C4-2B (cell line): ENCODE measurements at regions not wholly inside any gene's neighbourhood (a gene's known extent, or its start where the extent isn't known, plus 50 kb on each side); places are given as distances from the start of the nearest gene placed in this dataset.

ENCODE experiments used
- H3K27ac ChIP-seq: fragments of 450-650 bp; 2 replicates; pipeline ENCODE4 v1.5.1; 2017
- CTCF ChIP-seq: fragments of 450-650 bp; conservative IDR thresholded peaks from 2 replicates; pipeline ENCODE4 v1.5.1; 2017; ENCODE audit warnings: mild to moderate bottlenecking
- ZFX ChIP-seq: fragments of 450-650 bp; IDR thresholded peaks from 2 replicates; pipeline ENCODE4 v1.6.1; 2017

GRCh38 chr18:34978533-34978893, 62.7 kb upstream of the MAPRE2 start:
- no peak overlapping the region for H3K27ac ChIP-seq
- no peak for TF ChIP-seq ZFX

DNA sequence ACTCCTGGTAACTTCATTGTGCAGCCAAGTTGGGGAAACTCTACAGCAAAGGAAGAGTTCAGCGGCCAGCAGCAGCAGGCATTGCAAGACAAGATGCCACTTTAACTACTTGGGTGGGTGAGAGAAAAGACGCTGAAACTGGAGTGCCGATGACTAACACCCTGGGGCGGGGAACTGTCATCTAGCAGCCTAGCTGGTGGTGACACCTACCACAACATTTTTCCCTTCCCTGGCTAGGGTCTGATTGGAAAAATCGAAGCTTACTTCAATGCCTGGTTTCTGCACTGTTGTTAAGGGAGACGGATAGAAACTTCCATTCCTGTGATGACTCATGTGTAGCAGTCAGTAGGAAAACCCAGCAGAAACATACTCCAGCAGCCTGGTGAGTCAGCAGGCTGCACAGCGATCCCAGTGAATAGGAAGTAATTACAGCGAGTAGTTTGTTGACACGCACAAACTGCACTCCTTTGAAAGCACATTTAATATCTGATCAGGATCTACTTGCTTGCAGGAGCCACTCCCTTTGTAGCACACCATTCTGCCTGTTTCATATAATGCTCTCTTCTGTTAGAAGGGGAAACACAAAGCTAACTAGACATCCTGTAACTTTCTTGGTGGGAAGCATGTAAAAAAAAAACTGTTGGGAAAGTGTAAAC, 62.1 kb upstream of the MAPRE2 start:
- TF ChIP-seq CTCF (no peak), ZFX (no peak)
- peak overlapping the region; percentile 31; the same call in 1 of the 2 replicates for H3K27ac ChIP-seq

DNA sequence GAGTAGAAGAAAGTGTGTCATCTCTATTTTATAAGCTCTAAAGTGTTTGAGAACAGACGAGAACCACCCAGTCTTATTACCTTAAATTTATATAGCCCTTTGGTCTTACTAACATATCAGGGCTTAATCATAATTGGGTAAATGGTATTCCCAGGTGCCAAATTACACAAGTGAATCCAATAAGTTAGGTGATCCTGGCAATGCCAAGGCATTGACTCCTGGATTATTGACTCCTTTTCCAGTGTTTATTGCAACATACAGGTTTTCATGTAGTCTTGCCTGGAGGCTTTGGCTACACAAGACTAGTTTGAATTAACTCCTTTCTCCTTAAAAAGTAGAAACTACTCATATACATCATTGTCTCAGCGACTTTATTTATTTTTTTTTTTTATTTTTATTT, 59.7 kb upstream of the MAPRE2 start:
- TF ChIP-seq CTCF: no peak
- no peak for TF ChIP-seq ZFX
- H3K27ac ChIP-seq: no peak overlapping the region

GRCh38 chr18:34985963-34986362, 55.2 kb upstream of the MAPRE2 start:
- H3K27ac ChIP-seq: no peak overlapping the region
- TF ChIP-seq CTCF (no peak), ZFX (no peak)

DNA sequence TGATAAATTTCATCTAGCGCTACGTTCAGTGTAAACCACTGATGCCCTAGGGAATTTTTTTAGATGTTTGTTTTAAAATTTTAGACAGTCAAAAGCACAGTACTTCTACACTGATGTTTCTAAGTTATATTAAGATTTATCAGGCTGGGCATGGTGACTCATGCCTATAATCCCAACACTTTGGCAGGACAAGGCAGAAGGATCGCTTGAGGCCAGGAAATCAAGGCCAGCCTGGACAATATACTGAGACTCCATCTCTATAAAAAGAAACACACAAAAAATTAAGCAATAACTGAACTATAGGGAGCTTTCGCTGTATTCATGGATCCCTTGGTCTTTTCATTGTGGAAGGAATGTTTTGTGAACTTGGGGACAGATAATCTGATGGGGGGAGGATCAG, 50.6 kb upstream of the MAPRE2 start:
- TF ChIP-seq ZFX (no peak), CTCF (no peak)

DNA sequence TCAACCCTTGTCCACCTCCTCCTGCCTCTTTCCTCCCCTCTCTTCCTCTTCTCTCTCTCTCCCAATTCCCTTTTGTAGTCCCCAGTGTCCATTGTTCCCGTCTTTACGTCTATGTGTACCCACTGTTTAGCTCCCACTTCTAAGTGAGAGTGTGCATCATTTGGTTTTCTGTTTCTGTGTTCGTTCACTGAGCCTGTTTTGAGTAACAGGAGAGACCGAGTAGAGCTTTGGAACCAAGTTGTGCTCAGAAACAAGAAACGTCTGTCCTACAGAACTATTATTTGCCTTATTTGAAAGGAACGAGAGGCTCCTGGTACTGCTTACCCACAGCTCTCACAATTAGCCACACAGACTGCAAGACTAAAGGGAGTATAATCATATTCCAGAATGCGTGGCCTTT, 50.1 kb upstream of the MAPRE2 start:
- no peak for TF ChIP-seq CTCF
- no peak for TF ChIP-seq ZFX
- no peak overlapping the region for H3K27ac ChIP-seq

More for the DNA sequence above, 50.6 kb upstream of the MAPRE2 start:
- no peak overlapping the region for H3K27ac ChIP-seq
